PC-3 (cell line): ENCODE measurements at regions not wholly inside any gene's neighbourhood (a gene's known extent, or its start where the extent isn't known, plus 50 kb on each side); places are given as distances from the start of the nearest gene placed in this dataset.

Experiments
- ATAC-seq: fragments of 200-7000 bp; cut with Tn5 transposase; 2 replicates; pipeline ENCODE4 v1.9.1; 2020; ENCODE audit warnings: mild to moderate bottlenecking, moderate library complexity
- BruUV-seq: library from RNA; stranded (reverse); fragments of 400-500 nt; replicated peaks from 2 replicates; lab custom pipeline; 2021; lab: Mats Ljungman, UMichigan
- CTCF ChIA-PET: fragments of 300-600 bp; sonication (Branson Sonifier 250); formaldehyde crosslinking; loops from one replicate; lab custom pipeline; 2022; ENCODE audit warnings: antibody characterized with exemption; lab: Charles Lee
- POLR2A ChIA-PET: fragments of 300-600 bp; sonication (Branson Sonifier 250); formaldehyde crosslinking; loops from one replicate; lab custom pipeline; 2022; ENCODE audit warnings: antibody characterized with exemption; ENCODE audit not compliant: unreplicated experiment; lab: Charles Lee
- DNase-seq: peaks from one replicate; pipeline ENCODE4 v3.0.0-alpha.2; 2015
- H2AFZ ChIP-seq: fragments of 300-600 bp; sonication (generic); 2 replicates; pipeline ENCODE4 v1.6.0; 2016; ENCODE audit warnings: antibody characterized with exemption, low read length
- H3F3A ChIP-seq: fragments of 300-600 bp; sonication (generic); one replicate; pipeline ENCODE4 v1.6.0; 2017; ENCODE audit warnings: antibody characterized with exemption, low read length, control low read depth, mild to moderate bottlenecking; ENCODE audit not compliant: unreplicated experiment
- H3K27ac ChIP-seq: fragments of 300-600 bp; sonication (generic); 2 replicates; pipeline ENCODE4 v1.5.1; 2016; ENCODE audit warnings: mild to moderate bottlenecking, low read length
- H3K27me3 ChIP-seq: fragments of 300-600 bp; sonication (generic); 2 replicates; pipeline ENCODE4 v1.6.1; 2016; ENCODE audit warnings: low read length, mixed read lengths
- H3K36me3 ChIP-seq: fragments of 300-600 bp; sonication (generic); 2 replicates; pipeline ENCODE4 v1.6.1; 2016; ENCODE audit warnings: low read depth, mixed run types, low read length, mixed read lengths
- H3K4me1 ChIP-seq: fragments of 300-600 bp; sonication (generic); 2 replicates; pipeline ENCODE4 v1.5.1; 2016; ENCODE audit warnings: low read length; ENCODE audit not compliant: insufficient read depth
- H3K4me2 ChIP-seq: fragments of 300-600 bp; sonication (generic); 2 replicates; pipeline ENCODE4 v1.6.0; 2016; ENCODE audit warnings: low read length
- H3K4me3 ChIP-seq: fragments of 300-600 bp; sonication (generic); 2 replicates; pipeline ENCODE4 v1.5.1; 2016; ENCODE audit warnings: mild to moderate bottlenecking, low read length, mixed read lengths
- H3K79me2 ChIP-seq: fragments of 300-600 bp; sonication (generic); 2 replicates; pipeline ENCODE4 v1.6.1; 2017; ENCODE audit warnings: low read length, mixed read lengths
- H3K9ac ChIP-seq: fragments of 300-600 bp; sonication (generic); 2 replicates; pipeline ENCODE4 v1.6.0; 2016; ENCODE audit warnings: mild to moderate bottlenecking, low read length
- H3K9me2 ChIP-seq: fragments of 300-600 bp; sonication (generic); replicated peaks from 2 replicates; pipeline ENCODE4 v1.6.1; 2016; ENCODE audit warnings: mixed run types, low read length, mixed read lengths
- H3K9me3 ChIP-seq: fragments of 300-600 bp; sonication (generic); 2 replicates; pipeline ENCODE4 v1.6.1; 2016; ENCODE audit warnings: low read length, mixed read lengths
- H4K20me1 ChIP-seq: fragments of 300-600 bp; sonication (generic); 2 replicates; pipeline ENCODE4 v1.6.1; 2016; ENCODE audit warnings: low read length, mixed read lengths
- CTCF ChIP-seq: fragments of 300-600 bp; sonication (generic); conservative IDR thresholded peaks from 2 replicates; pipeline ENCODE4 v1.5.1; 2017; ENCODE audit warnings: antibody characterized with exemption, low read depth, mild to moderate bottlenecking, low read length
- EZH2 ChIP-seq: fragments of 300-600 bp; sonication (generic); IDR thresholded peaks from one replicate; pipeline ENCODE4 v1.6.1; 2017; ENCODE audit warnings: antibody characterized with exemption, mild to moderate bottlenecking, low read length; ENCODE audit not compliant: unreplicated experiment
- EZH2phosphoT487 ChIP-seq: fragments of 300-600 bp; sonication (generic); IDR thresholded peaks from 2 replicates; pipeline ENCODE4 v1.6.1; 2018; ENCODE audit warnings: mild to moderate bottlenecking, antibody characterized with exemption, low read length, borderline replicate concordance
- intact Hi-C: fragments of 100-400 bp; cut with micrococcal nuclease; formaldehyde crosslinking; loops from 2 replicates; pipeline ENCODE4 v1.9.0; 2023

GRCh38 chr12:97038131-97038530 is 131.1 kb downstream of the NEDD1 start:
- H3K9ac ChIP-seq: no peak overlapping the region
- no peaks in the 10 kb centered on the region for H3K36me3 ChIP-seq
- no peak overlapping the region for H3K4me2 ChIP-seq
- H4K20me1 ChIP-seq: no peaks in the 10 kb centered on the region
- BruUV-seq: no TSS peak
- no peak for ATAC-seq
- no peaks in the 10 kb centered on the region for H3K9me2 ChIP-seq
- no peaks in the 10 kb centered on the region for H3K9me3 ChIP-seq
- peaks cover 30% of the 10 kb centered on the region for H3K27me3 ChIP-seq
- H3K79me2 ChIP-seq: no peaks in the 10 kb centered on the region
- no peak for DNase-seq
- TF ChIP-seq EZH2 (no peak), EZH2phosphoT487 (no peak)
- H3F3A ChIP-seq: no peaks in the 10 kb centered on the region
- intact Hi-C loops: no loop called here
- CTCF ChIA-PET: no interaction called here
- no peak overlapping the region for H3K27ac ChIP-seq
- H2AFZ ChIP-seq: no peak overlapping the region
- no peak overlapping the region for H3K4me3 ChIP-seq
- POLR2A ChIA-PET: no interaction called here
- no peaks in the 10 kb centered on the region for H3K4me1 ChIP-seq

- CTCF ChIA-PET: no interaction called here
- intact Hi-C loops: no loop called here
- H3K4me1 ChIP-seq: no peaks in the 10 kb centered on the region
Measured at GRCh38 chr12:97038834-97039233, 131.8 kb downstream of the NEDD1 start.

GRCh38 chr12:97046901-97047300 is 139.8 kb downstream of the NEDD1 start:
- ChIA-PET CTCF (no interaction called here), POLR2A (no interaction called here)
- Histone ChIP-seq H3K4me1 (no peaks in the 10 kb centered on the region), H3K9me2 (no peaks in the 10 kb centered on the region), H3K79me2 (no peaks in the 10 kb centered on the region), H3K36me3 (no peaks in the 10 kb centered on the region), H3K4me3 (no peak overlapping the region), H3K27me3 (peaks cover 63% of the 10 kb centered on the region), H3K4me2 (no peak overlapping the region), H3K27ac (no peak overlapping the region), H3K9me3 (no peaks in the 10 kb centered on the region), H4K20me1 (no peaks in the 10 kb centered on the region), H3F3A (no peaks in the 10 kb centered on the region), H2AFZ (no peak overlapping the region), H3K9ac (no peak overlapping the region)
- no peak for TF ChIP-seq EZH2phosphoT487
- TF ChIP-seq EZH2: no peak
- TF ChIP-seq CTCF: no peak
- intact Hi-C loops: no loop called here
- no TSS peak for BruUV-seq
- no peak for ATAC-seq
- DNase-seq: no peak

More at GRCh38 chr12:97038834-97039233, 131.8 kb downstream of the NEDD1 start:
- no peak overlapping the region for H3K27ac ChIP-seq
- H3K9me3 ChIP-seq: no peaks in the 10 kb centered on the region
- BruUV-seq: no TSS peak
- DNase-seq (peak; percentile 21), ATAC-seq (no peak)
- no peaks in the 10 kb centered on the region for H3K79me2 ChIP-seq
- POLR2A ChIA-PET: no interaction called here
- H2AFZ ChIP-seq: no peak overlapping the region
- no peaks in the 10 kb centered on the region for H4K20me1 ChIP-seq
- no peak overlapping the region for H3K4me3 ChIP-seq
- H3K36me3 ChIP-seq: no peaks in the 10 kb centered on the region
- no peak overlapping the region for H3K9ac ChIP-seq
- peaks cover 30% of the 10 kb centered on the region for H3K27me3 ChIP-seq
- no peaks in the 10 kb centered on the region for H3F3A ChIP-seq
- no peak overlapping the region for H3K4me2 ChIP-seq
- TF ChIP-seq CTCF (no peak), EZH2phosphoT487 (no peak), EZH2 (no peak)
- H3K9me2 ChIP-seq: no peaks in the 10 kb centered on the region
